Activated CD8-positive, alpha-beta memory T cell treated with anti-CD3 and anti-CD28 coated beads for 4 hours (primary cell): ENCODE measurements at regions not wholly inside any gene's neighbourhood (a gene's known extent, or its start where the extent isn't known, plus 50 kb on each side); places are given as distances from the start of the nearest gene placed in this dataset.
"Not testable (repeated sequence)": the region's sequence is repeated elsewhere in the genome, so short reads cannot be mapped to it uniquely, and the experiment has no call there.

ENCODE experiments used
- DNase-seq, 2 donors: peaks; one replicate each; pipeline ENCODE4 v3.0.0-alpha.2; 2020; ENCODE audit warnings: low read depth in 2 of 2

GRCh38 chr21:35503671-35504070 lies 454.6 kb upstream of the RUNX1 start:
- DNase-seq = no peak

GRCh38 chr21:35502821-35503220 lies 453.7 kb upstream of the RUNX1 start:
- DNase-seq = no peak

- not testable (repeated sequence) for DNase-seq
Measured at GRCh38 chr21:35497522-35497921, 448.4 kb upstream of the RUNX1 start.

GRCh38 chr21:35491920-35492678 lies 443.0 kb upstream of the RUNX1 start:
- DNase-seq = no peak

- DNase-seq = no peak
Measured at GRCh38 chr21:35491114-35491513, 442.0 kb upstream of the RUNX1 start.

- DNase-seq = no peak
Measured at GRCh38 chr21:35489389-35489980, 440.4 kb upstream of the RUNX1 start.

GRCh38 chr21:35488946-35489345 lies 439.8 kb upstream of the RUNX1 start:
- DNase-seq = no peak

- DNase-seq = no peak
Measured at GRCh38 chr21:35485364-35485763, 436.3 kb upstream of the RUNX1 start.

GRCh38 chr21:35484851-35485250 lies 435.7 kb upstream of the RUNX1 start:
- no peak for DNase-seq

- DNase-seq = no peak
Measured at GRCh38 chr21:35484032-35484431, 434.9 kb upstream of the RUNX1 start.

- no peak for DNase-seq
Measured at GRCh38 chr21:35482933-35483662, 434.0 kb upstream of the RUNX1 start.

GRCh38 chr21:35482096-35482495 lies 433.0 kb upstream of the RUNX1 start:
- DNase-seq = no peak

- DNase-seq = no peak
Measured at GRCh38 chr21:35481005-35481404, 431.9 kb upstream of the RUNX1 start.

- DNase-seq = no peak
Measured at GRCh38 chr21:35479529-35479928, 430.4 kb upstream of the RUNX1 start.

- DNase-seq = no peak
Measured at GRCh38 chr21:35479065-35479448, 430.0 kb upstream of the RUNX1 start.

- no peak for DNase-seq
Measured at GRCh38 chr21:35478161-35479064, 429.3 kb upstream of the RUNX1 start.

- DNase-seq = no peak
Measured at GRCh38 chr21:35477622-35478021, 428.5 kb upstream of the RUNX1 start.

GRCh38 chr21:35476621-35477395 lies 427.7 kb upstream of the RUNX1 start:
- DNase-seq = no peak

GRCh38 chr21:35475762-35476161 lies 426.7 kb upstream of the RUNX1 start:
- DNase-seq = no peak

- no peak for DNase-seq
Measured at GRCh38 chr21:35475009-35475408, 425.9 kb upstream of the RUNX1 start.

- DNase-seq = no peak
Measured at GRCh38 chr21:35473496-35473895, 424.4 kb upstream of the RUNX1 start.
